ENCODE measurements at regions not wholly inside any gene's neighbourhood (a gene's known extent, or its start where the extent isn't known, plus 50 kb on each side); places are given as distances from the start of the nearest gene placed in this dataset.

- TF ChIP-seq CTCF (IDR thresholded peaks at IDR 0.05), result no peak
- TF ChIP-seq POLR2A (IDR thresholded peaks at IDR 0.05), result no peak
These were observed 133.1 kb upstream of the SFSWAP start for GRCh38 chr12:131577766-131578165.

All from lower leg skin (tissue), 3 donors.